Ovary (tissue), 7 donors: ENCODE measurements at regions not wholly inside any gene's neighbourhood (a gene's known extent, or its start where the extent isn't known, plus 50 kb on each side); places are given as distances from the start of the nearest gene placed in this dataset.
"Not testable (repeated sequence)": the region's sequence is repeated elsewhere in the genome, so short reads cannot be mapped to it uniquely, and the experiment has no call there.

Experiments
- DNase-seq, 5 donors: peaks; one replicate each; pipeline ENCODE4 v3.0.0-alpha.2; 2019 to 2020
- H3K27ac ChIP-seq, 2 donors: fragments of 200-600 bp; one replicate each; pipeline versions ENCODE4 v1.5.1 to v1.8.0; 2019 to 2022
- H3K27me3 ChIP-seq: fragments of 200-600 bp; one replicate; pipeline ENCODE4 v1.8.0; 2022
- H3K36me3 ChIP-seq: fragments of 200-600 bp; sonication (generic); one replicate; pipeline ENCODE4 v1.5.1; 2019
- H3K4me1 ChIP-seq: one replicate; pipeline ENCODE4 v1.8.1; 2013; ENCODE audit warnings: mild to moderate bottlenecking, moderate library complexity; ENCODE audit not compliant: insufficient read depth
- H3K4me3 ChIP-seq: fragments of 200-600 bp; sonication (generic); one replicate; pipeline ENCODE4 v1.5.1; 2017
- H3K9me3 ChIP-seq, 2 donors: fragments of 200-600 bp in 1 of 2; sonication (generic) in 1 of 2; one replicate each; pipeline versions ENCODE4 v1.5.1 to v1.8.1; 2013 to 2019; ENCODE audit warnings: mild to moderate bottlenecking in 1 of 2, moderate library complexity in 1 of 2
- EP300 ChIP-seq: sonication (generic); formaldehyde crosslinking; IDR thresholded peaks from one replicate; pipeline ENCODE4 v1.6.1; 2017; ENCODE audit warnings: antibody characterized with exemption
- POLR2A ChIP-seq: fragments of 450-650 bp; IDR thresholded peaks from one replicate; pipeline ENCODE4 v1.6.1; 2017; ENCODE audit warnings: antibody characterized with exemption, mild to moderate bottlenecking, moderate library complexity
- WGBS, 3 donors: extraction: QIAGEN DNeasy Blood & Tissue Kit in 1 of 3; methylation state at CpG; one replicate each; pipeline versions ENCODE4 v1.1.5 to v1.1.7; 2013 to 2017; 5-methylcytosine and 5-hydroxymethylcytosine counted together
- intact Hi-C, 4 donors: fragments of 100-400 bp; cut with DNase I; formaldehyde crosslinking; loops; one replicate each; pipeline versions ENCODE4 v1.11.0 to v1.15.1; 2022 to 2023
- TF ChIP-seq, protein P1 (sequence below), 3 donors: fragments of 450-650 bp in 2 of 3; fragments of 200-600 bp in 1 of 3; IDR thresholded peaks; one replicate each; pipeline versions ENCODE4 v1.5.1 to v1.8.0; 2016 to 2022; ENCODE audit warnings: antibody characterized with exemption in 3 of 3, mild to moderate bottlenecking in 1 of 3
- donor health status: DM: no; HTN: no; CAD: no; lungs with moderate emphysema.
- donor health status: DM: no; HTN: no; CAD: no.
- donor health status: Bipolar disorder and iron deficiency.
- donor health status: DM: no; HTN: no; CAD: no.
- donor health status: DM: yes; HTN: yes; CAD: no.

DNA sequence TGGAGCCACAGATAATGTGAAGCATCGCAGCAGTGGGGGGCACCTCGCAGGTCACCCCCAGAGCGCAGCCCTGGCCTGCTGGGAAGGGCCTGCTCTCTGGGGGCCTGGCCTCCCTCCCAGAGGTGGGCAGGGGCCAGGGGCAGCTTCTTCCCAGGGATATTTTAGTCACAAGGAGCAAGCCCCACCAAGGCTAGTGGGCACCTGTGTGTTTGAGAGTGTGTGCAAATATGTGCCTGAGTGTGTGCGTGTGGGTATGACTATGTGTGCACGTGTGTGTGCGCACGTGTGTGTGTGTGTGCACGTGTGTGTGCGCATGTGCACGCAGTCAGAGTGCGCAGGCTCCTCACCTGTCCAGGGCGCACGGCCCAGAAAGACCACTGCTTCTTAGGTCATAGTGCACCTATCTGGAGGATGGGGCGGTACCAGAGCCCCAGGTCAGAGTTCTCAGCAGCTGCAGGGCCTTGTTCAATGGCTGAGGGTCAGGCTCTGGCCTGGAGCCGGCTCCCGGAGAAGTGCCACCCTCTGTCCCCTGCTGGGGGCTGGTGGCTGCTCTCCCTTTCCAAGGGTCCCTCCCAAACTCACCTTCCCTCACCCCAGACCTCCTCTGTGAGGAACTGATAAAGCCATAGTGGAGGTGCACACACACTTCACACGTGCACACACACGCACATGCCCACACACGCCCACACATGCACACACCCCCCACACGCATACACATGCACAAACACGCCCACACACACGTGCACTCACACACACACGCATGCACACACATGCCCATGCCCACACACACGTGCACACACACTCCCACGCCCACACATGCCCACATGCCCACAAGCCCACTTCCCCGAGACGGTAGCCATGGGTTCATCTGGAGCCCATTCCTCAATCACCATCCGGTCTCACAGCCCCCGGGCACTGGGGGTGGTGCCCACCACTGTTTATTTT lies 128.5 kb downstream of the KIF26A start:
- intact Hi-C loops, result no loop called here
- peak in 4 of 5 donors; percentile 12 to 26 (median 16) for DNase-seq
- 84 to 90% (median 85%) methylated on average over 29 of the region's 29 CpGs for WGBS, 3 donors

DNA sequence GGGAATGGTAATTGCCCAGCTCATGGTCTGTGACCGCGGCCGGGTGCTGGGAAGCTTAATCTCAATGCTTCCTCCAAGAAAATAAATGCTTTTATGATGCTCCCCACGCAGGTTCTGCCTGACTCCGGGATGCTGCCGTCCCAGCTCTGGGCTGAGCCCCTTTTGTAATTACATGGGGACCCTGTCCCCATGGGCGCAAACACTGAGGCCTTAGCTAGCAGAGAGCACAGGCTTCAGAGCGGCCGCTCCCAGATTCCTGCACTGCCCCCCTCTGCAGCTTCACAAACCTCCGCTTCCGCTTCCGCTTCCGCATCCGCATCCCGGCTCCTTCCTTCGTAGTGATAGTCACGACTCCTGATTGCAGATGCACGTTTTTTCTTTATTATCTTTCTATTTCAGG lies 129.5 kb downstream of the KIF26A start:
- no peak overlapping the region for H3K27ac ChIP-seq
- H3K4me1 ChIP-seq, result no peaks in the 10 kb centered on the region
- intact Hi-C loops, result no loop called here
- no peaks in the 10 kb centered on the region for H3K27me3 ChIP-seq
- H3K4me3 ChIP-seq, result no peak overlapping the region
- DNase-seq, result peak; percentile 12 to 39 (median 27)
- TF ChIP-seq EP300, result no peak
- TF ChIP-seq, protein P1, sequence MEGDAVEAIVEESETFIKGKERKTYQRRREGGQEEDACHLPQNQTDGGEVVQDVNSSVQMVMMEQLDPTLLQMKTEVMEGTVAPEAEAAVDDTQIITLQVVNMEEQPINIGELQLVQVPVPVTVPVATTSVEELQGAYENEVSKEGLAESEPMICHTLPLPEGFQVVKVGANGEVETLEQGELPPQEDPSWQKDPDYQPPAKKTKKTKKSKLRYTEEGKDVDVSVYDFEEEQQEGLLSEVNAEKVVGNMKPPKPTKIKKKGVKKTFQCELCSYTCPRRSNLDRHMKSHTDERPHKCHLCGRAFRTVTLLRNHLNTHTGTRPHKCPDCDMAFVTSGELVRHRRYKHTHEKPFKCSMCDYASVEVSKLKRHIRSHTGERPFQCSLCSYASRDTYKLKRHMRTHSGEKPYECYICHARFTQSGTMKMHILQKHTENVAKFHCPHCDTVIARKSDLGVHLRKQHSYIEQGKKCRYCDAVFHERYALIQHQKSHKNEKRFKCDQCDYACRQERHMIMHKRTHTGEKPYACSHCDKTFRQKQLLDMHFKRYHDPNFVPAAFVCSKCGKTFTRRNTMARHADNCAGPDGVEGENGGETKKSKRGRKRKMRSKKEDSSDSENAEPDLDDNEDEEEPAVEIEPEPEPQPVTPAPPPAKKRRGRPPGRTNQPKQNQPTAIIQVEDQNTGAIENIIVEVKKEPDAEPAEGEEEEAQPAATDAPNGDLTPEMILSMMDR (IDR thresholded peaks at IDR 0.05), result no peak
- TF ChIP-seq POLR2A, result no peak
- 30 to 44% (median 35%) methylated on average over 18 of the region's 18 CpGs for WGBS, 3 donors
- H3K9me3 ChIP-seq, result no peaks in the 10 kb centered on the region
- no peaks in the 10 kb centered on the region for H3K36me3 ChIP-seq

More for the DNA sequence above, 128.5 kb downstream of the KIF26A start:
- Histone ChIP-seq H3K27me3 (no peaks in the 10 kb centered on the region), H3K9me3 (no peaks in the 10 kb centered on the region), H3K36me3 (no peaks in the 10 kb centered on the region), H3K4me1 (no peaks in the 10 kb centered on the region), H3K4me3 (no peak overlapping the region), H3K27ac (no peak overlapping the region)
- TF ChIP-seq POLR2A (no peak), EP300 (no peak)
- TF ChIP-seq, protein P1 (IDR thresholded peaks at IDR 0.05), result no peak

DNA sequence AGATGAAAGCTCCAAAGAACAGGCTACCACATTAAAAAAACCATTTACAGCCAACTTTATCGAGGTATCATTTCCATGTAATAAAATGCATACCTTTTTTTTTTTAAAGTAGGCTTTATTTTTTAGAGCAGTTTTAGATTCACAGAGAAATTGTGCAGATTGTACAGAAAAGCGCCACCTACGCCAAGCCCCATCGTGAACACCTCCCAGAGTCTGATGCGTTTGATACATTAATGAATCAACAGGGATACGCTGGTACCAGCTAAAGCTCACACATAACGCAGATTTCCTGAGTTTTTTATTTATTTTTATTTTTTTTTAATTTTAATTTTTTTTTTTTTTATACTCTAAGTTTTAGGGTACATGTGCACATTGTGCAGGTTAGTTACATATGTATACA lies 129.9 kb downstream of the KIF26A start:
- peak in 1 of 5 donors; percentile 3 for DNase-seq
- Histone ChIP-seq H3K9me3 (no peaks in the 10 kb centered on the region), H3K27me3 (no peaks in the 10 kb centered on the region), H3K4me3 (no peak overlapping the region), H3K27ac (no peak overlapping the region), H3K4me1 (no peaks in the 10 kb centered on the region), H3K36me3 (no peaks in the 10 kb centered on the region)
- 48 to 70% (median 54%) methylated on average over 7 of the region's 7 CpGs for WGBS, 3 donors
- intact Hi-C loops, result no loop called here
- TF ChIP-seq POLR2A (no peak), EP300 (no peak)
- TF ChIP-seq, protein P1 (IDR thresholded peaks at IDR 0.05), result no peak

DNA sequence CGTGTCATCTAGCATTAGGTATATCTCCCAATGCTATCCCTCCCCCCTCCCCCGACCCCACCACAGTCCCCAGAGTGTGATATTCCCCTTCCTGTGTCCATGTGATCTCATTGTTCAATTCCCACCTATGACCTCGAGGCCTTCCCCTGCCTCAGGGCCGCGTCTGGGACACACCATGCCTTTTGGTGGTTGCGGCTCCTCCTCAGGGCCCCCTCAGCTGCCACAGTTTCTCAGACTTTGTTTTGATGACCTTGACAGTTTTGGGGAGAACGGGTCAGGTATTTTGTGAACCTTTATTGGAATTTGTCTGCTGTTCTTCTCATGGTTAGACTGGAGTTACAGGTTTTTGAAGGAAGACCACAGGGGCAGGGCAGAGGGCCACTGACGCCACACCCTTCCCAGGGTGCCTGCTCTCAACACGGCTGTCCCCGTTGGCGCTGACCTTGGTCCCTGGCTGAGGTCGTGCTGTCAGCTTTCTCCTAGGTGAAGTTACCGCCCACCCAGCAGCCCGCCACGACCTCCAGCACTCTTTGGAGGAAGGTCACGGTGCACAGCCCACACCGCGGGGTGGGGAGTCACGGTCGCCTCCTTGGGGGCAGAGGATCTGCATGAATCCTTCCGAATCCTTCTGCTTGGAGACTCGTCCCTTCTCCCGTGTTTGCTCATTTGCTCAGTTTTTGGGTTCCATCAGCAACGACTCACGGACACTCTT lies 130.5 kb downstream of the KIF26A start:
- Histone ChIP-seq H3K27ac (no peak overlapping the region), H3K4me3 (no peak overlapping the region), H3K36me3 (no peaks in the 10 kb centered on the region), H3K27me3 (no peaks in the 10 kb centered on the region), H3K4me1 (no peaks in the 10 kb centered on the region), H3K9me3 (no peaks in the 10 kb centered on the region)
- 82 to 87% (median 85%) methylated on average over 23 to 24 of the region's 25 CpGs for WGBS, 3 donors
- TF ChIP-seq, protein P1 (IDR thresholded peaks at IDR 0.05), result no peak
- TF ChIP-seq EP300 (no peak), POLR2A (no peak)
- intact Hi-C loops, result no loop called here
- peak in 4 of 5 donors; percentile 10 to 22 (median 19) for DNase-seq

DNA sequence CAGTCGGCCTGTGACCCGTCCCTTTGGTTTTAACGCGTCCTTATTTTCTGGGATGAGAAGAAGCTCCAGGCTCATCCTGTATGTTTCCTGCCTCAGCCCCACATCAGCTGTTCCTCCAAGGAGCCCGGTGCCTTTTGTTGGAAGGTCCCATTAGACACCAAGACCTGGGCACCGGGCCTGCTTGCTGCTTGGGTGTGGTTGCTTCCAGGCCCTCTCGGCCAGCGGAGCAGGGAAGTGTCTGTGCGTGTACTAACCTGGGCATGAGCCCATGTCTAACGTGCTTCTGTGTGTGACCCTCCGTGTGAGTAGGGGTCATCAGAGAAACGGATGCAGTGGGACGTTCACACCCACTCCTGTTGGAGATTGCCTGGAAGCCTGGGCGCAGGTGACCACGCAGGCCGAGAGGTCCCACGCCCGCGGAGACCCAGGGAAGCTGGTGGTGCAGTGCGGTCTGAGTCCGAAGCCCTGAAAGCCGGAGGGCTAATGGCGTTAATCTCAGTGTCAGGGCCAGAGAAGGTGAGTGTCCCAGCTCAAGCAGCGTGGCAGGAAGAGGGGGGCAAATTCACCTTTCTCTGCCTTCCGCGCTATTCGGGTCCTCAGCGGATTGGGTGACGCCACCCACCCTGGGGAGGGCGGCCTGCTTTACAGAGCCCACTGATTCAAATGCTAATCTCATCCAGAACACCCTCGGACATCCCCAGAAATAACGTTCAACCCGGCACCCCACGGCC lies 131.3 kb downstream of the KIF26A start:
- H3K36me3 ChIP-seq, H3K27ac ChIP-seq, intact Hi-C loops, H3K4me1 ChIP-seq, H3K27me3 ChIP-seq, H3K4me3 ChIP-seq, H3K9me3 ChIP-seq: not testable (repeated sequence)
- 92 to 93% (median 92%) methylated on average over 33 of the region's 34 CpGs for WGBS, 3 donors
- peak in 4 of 5 donors; percentile 10 to 14 (median 12) for DNase-seq
